Stomach (tissue), 4 donors: ENCODE measurements at regions not wholly inside any gene's neighbourhood (a gene's known extent, or its start where the extent isn't known, plus 50 kb on each side); places are given as distances from the start of the nearest gene placed in this dataset.

Experiments used
- EP300 ChIP-seq: sonication (generic); formaldehyde crosslinking; IDR thresholded peaks from one replicate; pipeline ENCODE4 v1.6.1; 2017; ENCODE audit warnings: antibody characterized with exemption
- POLR2A ChIP-seq, 4 donors: fragments of 450-650 bp; IDR thresholded peaks; one replicate each; pipeline ENCODE4 v1.6.1; 2016; ENCODE audit warnings: antibody characterized with exemption in 4 of 4, control low read depth in 2 of 4, mild to moderate bottlenecking in 1 of 4, moderate library complexity in 1 of 4
- POLR2AphosphoS5 ChIP-seq, 3 donors: sonication (generic); formaldehyde crosslinking; IDR thresholded peaks; one replicate each; pipeline ENCODE4 v1.6.1; 2016; ENCODE audit warnings: antibody characterized with exemption in 3 of 3
- TF ChIP-seq, protein P1 (sequence below), 7 experiments: fragments of 450-650 bp in 4 of 7; fragments of 200-600 bp in 3 of 7; sonication (generic) in 3 of 7; IDR thresholded peaks; one replicate each; pipeline ENCODE4 v1.5.1; 2016 to 2019; ENCODE audit warnings: antibody characterized with exemption in 7 of 7, control low read depth in 2 of 7, mild to moderate bottlenecking in 1 of 7

DNA sequence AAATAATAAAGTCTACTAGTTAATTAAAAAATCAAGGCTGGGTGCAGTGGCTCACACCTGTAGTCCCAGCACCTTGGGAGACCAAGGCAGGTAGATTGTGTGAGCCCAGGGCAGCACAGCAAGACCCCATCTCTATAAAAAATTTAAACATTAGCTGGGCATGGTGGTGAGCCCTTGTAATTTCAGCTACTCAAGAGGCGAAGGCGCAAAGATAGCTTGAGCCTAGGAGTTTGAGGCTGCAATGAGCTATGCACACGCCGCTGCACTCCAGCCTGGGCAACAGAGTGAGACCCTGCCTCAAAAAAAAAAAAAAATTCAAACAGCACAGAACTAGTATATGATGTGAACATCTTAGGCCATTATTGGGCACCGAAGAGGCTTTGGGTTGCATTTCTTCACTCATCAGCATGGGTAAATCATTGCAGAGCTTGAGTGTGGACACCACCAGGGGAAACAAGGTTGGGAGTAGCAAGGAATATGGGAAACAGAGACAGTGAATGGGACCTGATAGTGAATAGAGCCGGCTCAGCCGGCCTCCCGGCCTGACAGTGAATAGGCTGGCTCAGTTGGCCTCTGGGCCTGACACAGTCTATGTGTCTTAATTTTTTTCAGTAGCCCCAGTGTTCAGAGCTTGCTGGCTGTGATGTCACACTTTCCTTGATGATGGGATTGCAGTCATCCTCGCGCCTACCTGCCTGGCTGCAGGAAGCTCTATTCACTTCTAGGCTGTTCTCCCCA is 89.1 kb upstream of the ERRFI1 start:
- TF ChIP-seq POLR2AphosphoS5 (IDR thresholded peaks at IDR 0.05) (no peak), EP300 (no peak), POLR2A (IDR thresholded peaks at IDR 0.05) (no peak)
- TF ChIP-seq, protein P1, sequence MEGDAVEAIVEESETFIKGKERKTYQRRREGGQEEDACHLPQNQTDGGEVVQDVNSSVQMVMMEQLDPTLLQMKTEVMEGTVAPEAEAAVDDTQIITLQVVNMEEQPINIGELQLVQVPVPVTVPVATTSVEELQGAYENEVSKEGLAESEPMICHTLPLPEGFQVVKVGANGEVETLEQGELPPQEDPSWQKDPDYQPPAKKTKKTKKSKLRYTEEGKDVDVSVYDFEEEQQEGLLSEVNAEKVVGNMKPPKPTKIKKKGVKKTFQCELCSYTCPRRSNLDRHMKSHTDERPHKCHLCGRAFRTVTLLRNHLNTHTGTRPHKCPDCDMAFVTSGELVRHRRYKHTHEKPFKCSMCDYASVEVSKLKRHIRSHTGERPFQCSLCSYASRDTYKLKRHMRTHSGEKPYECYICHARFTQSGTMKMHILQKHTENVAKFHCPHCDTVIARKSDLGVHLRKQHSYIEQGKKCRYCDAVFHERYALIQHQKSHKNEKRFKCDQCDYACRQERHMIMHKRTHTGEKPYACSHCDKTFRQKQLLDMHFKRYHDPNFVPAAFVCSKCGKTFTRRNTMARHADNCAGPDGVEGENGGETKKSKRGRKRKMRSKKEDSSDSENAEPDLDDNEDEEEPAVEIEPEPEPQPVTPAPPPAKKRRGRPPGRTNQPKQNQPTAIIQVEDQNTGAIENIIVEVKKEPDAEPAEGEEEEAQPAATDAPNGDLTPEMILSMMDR (IDR thresholded peaks at IDR 0.05) = no peak
